PC-9 (cell line): ENCODE measurements at regions not wholly inside any gene's neighbourhood (a gene's known extent, or its start where the extent isn't known, plus 50 kb on each side); places are given as distances from the start of the nearest gene placed in this dataset.

Experiments
- EZH2 ChIP-seq: fragments of 200-600 bp; sonication (generic); IDR thresholded peaks from 2 replicates; pipeline ENCODE4 v1.8.0; 2017; ENCODE audit warnings: antibody characterized with exemption, low read depth
- TF ChIP-seq, protein P1 (sequence below): fragments of 200-600 bp; sonication (generic); conservative IDR thresholded peaks from 2 replicates; pipeline ENCODE4 v1.6.1; 2017; ENCODE audit warnings: mixed run types, antibody characterized with exemption, mild to moderate bottlenecking, moderate library complexity

DNA sequence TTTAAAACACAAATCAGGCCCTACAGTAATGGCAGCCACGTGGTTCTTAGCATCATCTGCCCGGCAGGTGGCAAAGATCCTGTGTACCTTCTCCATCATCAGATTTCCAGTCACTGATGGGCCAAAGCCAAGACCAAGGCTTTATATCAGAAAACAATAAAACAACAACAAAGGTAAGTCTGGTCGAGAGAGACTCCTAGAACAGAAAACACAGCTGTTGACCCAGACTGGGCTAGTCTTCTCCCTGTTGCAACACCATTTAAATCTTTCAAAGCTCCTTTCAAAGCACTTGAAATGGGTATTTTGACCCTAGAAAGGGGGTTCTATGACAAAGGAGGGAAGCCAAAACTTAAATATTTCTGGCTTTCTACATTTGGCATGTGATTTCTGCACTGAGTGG lies 285.6 kb downstream of the IPMK start:
- TF ChIP-seq, protein P1, sequence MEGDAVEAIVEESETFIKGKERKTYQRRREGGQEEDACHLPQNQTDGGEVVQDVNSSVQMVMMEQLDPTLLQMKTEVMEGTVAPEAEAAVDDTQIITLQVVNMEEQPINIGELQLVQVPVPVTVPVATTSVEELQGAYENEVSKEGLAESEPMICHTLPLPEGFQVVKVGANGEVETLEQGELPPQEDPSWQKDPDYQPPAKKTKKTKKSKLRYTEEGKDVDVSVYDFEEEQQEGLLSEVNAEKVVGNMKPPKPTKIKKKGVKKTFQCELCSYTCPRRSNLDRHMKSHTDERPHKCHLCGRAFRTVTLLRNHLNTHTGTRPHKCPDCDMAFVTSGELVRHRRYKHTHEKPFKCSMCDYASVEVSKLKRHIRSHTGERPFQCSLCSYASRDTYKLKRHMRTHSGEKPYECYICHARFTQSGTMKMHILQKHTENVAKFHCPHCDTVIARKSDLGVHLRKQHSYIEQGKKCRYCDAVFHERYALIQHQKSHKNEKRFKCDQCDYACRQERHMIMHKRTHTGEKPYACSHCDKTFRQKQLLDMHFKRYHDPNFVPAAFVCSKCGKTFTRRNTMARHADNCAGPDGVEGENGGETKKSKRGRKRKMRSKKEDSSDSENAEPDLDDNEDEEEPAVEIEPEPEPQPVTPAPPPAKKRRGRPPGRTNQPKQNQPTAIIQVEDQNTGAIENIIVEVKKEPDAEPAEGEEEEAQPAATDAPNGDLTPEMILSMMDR: no peak
- no peak for TF ChIP-seq EZH2
